AG04450 (cell line): ENCODE measurements at regions not wholly inside any gene's neighbourhood (a gene's known extent, or its start where the extent isn't known, plus 50 kb on each side); places are given as distances from the start of the nearest gene placed in this dataset.
"Not testable (repeated sequence)": the region's sequence is repeated elsewhere in the genome, so short reads cannot be mapped to it uniquely, and the experiment has no call there.

Experiments used
- CTCF ChIA-PET: fragments of 300-600, 350-600 bp; formaldehyde crosslinking; extraction: SDS; loops from one replicate; lab custom pipeline; 2022; ENCODE audit warnings: antibody characterized with exemption, inconsistent platforms; lab: Charles Lee
- POLR2A ChIA-PET: fragments of 350-600 bp; formaldehyde crosslinking; extraction: SDS; loops from one replicate; lab custom pipeline; 2021; ENCODE audit warnings: antibody characterized with exemption, inconsistent platforms; lab: Yijun Ruan, JAX
- DNase-seq: peaks from one replicate; pipeline ENCODE4 v3.0.0-alpha.2; 2011; ENCODE audit warnings: low read depth, low spot score
- H3K27ac ChIP-seq: one replicate; pipeline ENCODE4 v1.5.1; 2012; ENCODE audit warnings: low read depth, low read length, control low read depth
- H3K27me3 ChIP-seq: one replicate; pipeline ENCODE4 v1.6.0; 2012; ENCODE audit warnings: low read length; ENCODE audit not compliant: control insufficient read depth, insufficient read depth
- H3K4me3 ChIP-seq: 2 replicates; pipeline ENCODE4 v1.5.1; 2011; ENCODE audit warnings: mild to moderate bottlenecking, low read depth, low read length, control low read depth
- H3K9me3 ChIP-seq: 2 replicates; pipeline ENCODE4 v1.5.1; 2012; ENCODE audit warnings: low read length; ENCODE audit not compliant: control insufficient read depth, insufficient read depth
- CTCF ChIP-seq: IDR thresholded peaks from 2 replicates; pipeline ENCODE4 v1.5.1; 2011; ENCODE audit warnings: low read depth, low read length, control low read depth, inconsistent platforms

GRCh38 chrX:128691872-128692271 is 639.7 kb upstream of the ACTRT1 start:
- POLR2A ChIA-PET = no interaction called here
- TF ChIP-seq CTCF = no peak
- no peaks in the 10 kb centered on the region for H3K27me3 ChIP-seq
- DNase-seq = no peak
- no peak overlapping the region for H3K27ac ChIP-seq
- CTCF ChIA-PET = no interaction called here
- H3K9me3 ChIP-seq = no peaks in the 10 kb centered on the region
- no peak overlapping the region for H3K4me3 ChIP-seq

GRCh38 chrX:128685387-128685786 is 633.2 kb upstream of the ACTRT1 start:
- H3K27me3 ChIP-seq = no peaks in the 10 kb centered on the region
- no peak overlapping the region for H3K4me3 ChIP-seq
- no peak for TF ChIP-seq CTCF
- ChIA-PET POLR2A (no interaction called here), CTCF (no interaction called here)
- no peaks in the 10 kb centered on the region for H3K9me3 ChIP-seq
- DNase-seq = no peak
- H3K27ac ChIP-seq = no peak overlapping the region

DNA sequence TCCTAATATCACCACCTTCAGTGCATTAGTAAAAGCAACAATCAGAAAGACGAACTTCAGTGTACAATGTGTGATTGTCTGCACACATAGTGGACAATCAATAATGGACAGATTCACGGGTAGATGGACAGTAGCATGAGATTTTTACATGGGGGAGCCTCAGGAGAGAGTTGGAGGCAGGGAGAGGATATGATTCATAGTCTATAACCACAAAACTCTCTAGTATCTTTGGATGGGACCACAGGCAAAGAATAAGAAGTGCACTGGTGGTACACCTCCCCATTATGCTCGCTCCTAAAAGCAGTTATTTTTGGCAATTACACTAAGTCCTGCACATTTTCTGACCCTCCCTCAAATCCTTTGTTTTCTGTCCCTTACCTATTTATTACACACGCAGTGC is 624.4 kb upstream of the ACTRT1 start:
- DNase-seq = no peak
- Histone ChIP-seq H3K27me3 (no peaks in the 10 kb centered on the region), H3K9me3 (peaks cover 5% of the 10 kb centered on the region; the same call in 1 of the 2 replicates), H3K4me3 (no peak overlapping the region), H3K27ac (no peak overlapping the region)
- TF ChIP-seq CTCF = no peak
- ChIA-PET POLR2A (no interaction called here), CTCF (no interaction called here)

- H3K27me3 ChIP-seq, H3K9me3 ChIP-seq, H3K27ac ChIP-seq, DNase-seq, CTCF ChIA-PET, H3K4me3 ChIP-seq, POLR2A ChIA-PET: not testable (repeated sequence)
Observed at GRCh38 chrX:128674326-128675086, 622.3 kb upstream of the ACTRT1 start.

DNA sequence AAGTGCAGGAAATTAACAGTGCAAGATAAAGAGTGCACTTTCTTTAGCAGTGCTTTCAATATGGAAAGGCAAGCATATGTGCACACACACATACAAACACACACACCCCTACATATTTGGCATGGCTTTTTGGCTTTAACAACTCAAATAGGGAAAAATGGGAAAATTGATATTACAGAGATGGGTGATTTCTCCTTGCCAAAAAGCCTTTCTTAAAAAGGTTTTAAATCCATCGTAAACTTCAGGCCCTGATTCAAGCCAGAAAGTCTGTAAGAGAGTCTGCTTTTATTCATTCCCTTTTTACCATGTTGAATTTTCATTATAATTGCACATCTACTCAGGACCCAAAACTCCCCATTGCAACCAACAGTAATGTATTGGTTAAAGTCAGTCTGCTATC is 612.0 kb upstream of the ACTRT1 start:
- no peaks in the 10 kb centered on the region for H3K27me3 ChIP-seq
- no peak overlapping the region for H3K4me3 ChIP-seq
- TF ChIP-seq CTCF = no peak
- ChIA-PET CTCF (no interaction called here), POLR2A (no interaction called here)
- no peak for DNase-seq
- no peaks in the 10 kb centered on the region for H3K9me3 ChIP-seq
- H3K27ac ChIP-seq = no peak overlapping the region
